ENCODE measurements at regions not wholly inside any gene's neighbourhood (a gene's known extent, or its start where the extent isn't known, plus 50 kb on each side); places are given as distances from the start of the nearest gene placed in this dataset.

GRCh38 chr13:82436099-82436585 is 1446.1 kb downstream of the SLITRK1 start:
- no peak for TF ChIP-seq CTCF (IDR thresholded peaks at IDR 0.05)
- TF ChIP-seq EZH2 (IDR thresholded peaks at IDR 0.05; ENCODE audit: borderline replicate concordance, insufficient read depth, low read depth, low read length, poor library complexity, severe bottlenecking), result no peak
